Endothelial cell of umbilical vein (primary cell): ENCODE measurements at regions not wholly inside any gene's neighbourhood (a gene's known extent, or its start where the extent isn't known, plus 50 kb on each side); places are given as distances from the start of the nearest gene placed in this dataset.

ENCODE experiments used
- BruUV-seq: library from RNA; stranded (reverse); fragments of 400-500 nt; replicated peaks from 2 replicates; lab custom pipeline; 2021; lab: Mats Ljungman, UMichigan
- CTCF ChIA-PET: fragments of 300-600, 350-600 bp; sonication (Branson Sonifier 250); formaldehyde crosslinking; loops from one replicate; lab custom pipeline; 2021; ENCODE audit warnings: antibody characterized with exemption, inconsistent platforms; lab: Charles Lee
- POLR2A ChIA-PET: fragments of 300-600, 350-600 bp; sonication (Branson Sonifier 250); formaldehyde crosslinking; loops from one replicate; lab custom pipeline; 2021; ENCODE audit warnings: antibody characterized with exemption, inconsistent platforms; lab: Charles Lee
- DNase-seq: peaks from one replicate; pipeline ENCODE4 v3.0.0-alpha.2; 2011; ENCODE audit warnings: low read depth, low spot score
- FAIRE-seq: peaks from 2 replicates; lab custom pipeline; 2011; peaks lifted over from hg19 to GRCh38; lab: Jason Lieb, UNC
- H2AFZ ChIP-seq: 2 replicates; pipeline ENCODE4 v1.6.0; 2012; ENCODE audit warnings: low read depth, low read length, control low read depth, inconsistent platforms
- H3K27ac ChIP-seq: 2 replicates; pipeline ENCODE4 v1.5.1; 2011; ENCODE audit warnings: low read depth, mild to moderate bottlenecking, control low read depth, low read length, moderate library complexity; ENCODE audit not compliant: insufficient read depth
- H3K27me3 ChIP-seq, 2 experiments: 2 replicates each; pipeline versions ENCODE4 v1.6.0 to v1.6.1; 2011; ENCODE audit warnings: low read length in 2 of 2, mixed read lengths in 1 of 2; ENCODE audit not compliant: control insufficient read depth in 2 of 2, insufficient read depth in 2 of 2
- H3K36me3 ChIP-seq, 2 experiments: 2 replicates in 1 of 2; 3 replicates in 1 of 2; pipeline ENCODE4 v1.5.1; 2011; ENCODE audit warnings: low read length in 2 of 2, mild to moderate bottlenecking in 1 of 2, moderate library complexity in 1 of 2; ENCODE audit not compliant: control insufficient read depth in 2 of 2, insufficient read depth in 2 of 2; ENCODE audit errors: extremely low read depth in 1 of 2
- H3K4me1 ChIP-seq: 3 replicates; pipeline ENCODE4 v1.5.1; 2011; ENCODE audit warnings: mild to moderate bottlenecking, low read length; ENCODE audit not compliant: control insufficient read depth, insufficient read depth; ENCODE audit errors: extremely low read depth
- H3K4me2 ChIP-seq: 2 replicates; pipeline ENCODE4 v1.6.1; 2011; ENCODE audit warnings: low read length, control low read depth, mixed read lengths; ENCODE audit not compliant: insufficient read depth
- H3K4me3 ChIP-seq, 3 experiments: fragments of 200-600 bp in 1 of 3; sonication (generic), shearing (Covaris generic) in 1 of 3; replicated peaks in 1 of 3; 2 replicates each; pipeline ENCODE4 v1.5.1; 2011 to 2016; ENCODE audit warnings: control low read depth in 3 of 3, low read length in 3 of 3, mild to moderate bottlenecking in 2 of 3, inconsistent platforms in 1 of 3, low read depth in 1 of 3, moderate library complexity in 1 of 3; ENCODE audit not compliant: insufficient read depth in 1 of 3
- H3K79me2 ChIP-seq: 2 replicates; pipeline ENCODE4 v1.6.0; 2012; ENCODE audit warnings: low read length, inconsistent platforms; ENCODE audit not compliant: control insufficient read depth, insufficient read depth
- H3K9ac ChIP-seq: replicated peaks from 2 replicates; pipeline ENCODE3; 2011; ENCODE audit warnings: low read length, control low read depth; ENCODE audit not compliant: insufficient read depth; ENCODE audit errors: extremely low read depth
- H3K9me1 ChIP-seq: replicated peaks from 3 replicates; pipeline ENCODE4 v1.6.0; 2011; ENCODE audit warnings: mild to moderate bottlenecking, low read length; ENCODE audit not compliant: control insufficient read depth, insufficient read depth; ENCODE audit errors: extremely low read depth
- H3K9me3 ChIP-seq: replicated peaks from 2 replicates; pipeline ENCODE4 v1.5.1; 2012; ENCODE audit warnings: low read length, inconsistent platforms; ENCODE audit not compliant: control insufficient read depth, insufficient read depth
- H4K20me1 ChIP-seq: replicated peaks from 2 replicates; pipeline ENCODE3; 2011; ENCODE audit warnings: mild to moderate bottlenecking, low read length; ENCODE audit not compliant: control insufficient read depth, insufficient read depth; ENCODE audit errors: extremely low read depth
- CTCF ChIP-seq, 2 donors: IDR thresholded peaks; 1 replicate in 1 of 2; 2 replicates in 1 of 2; pipeline ENCODE4 v1.5.1; 2011; ENCODE audit warnings: low read length in 2 of 2, mild to moderate bottlenecking in 2 of 2, moderate library complexity in 2 of 2, control low read depth in 1 of 2, inconsistent platforms in 1 of 2, low read depth in 1 of 2; ENCODE audit not compliant: insufficient read depth in 1 of 2; ENCODE audit errors: extremely low read depth in 1 of 2
- EZH2 ChIP-seq: IDR thresholded peaks from 2 replicates; pipeline ENCODE4 v1.6.1; 2012; ENCODE audit warnings: borderline replicate concordance, low read depth, mild to moderate bottlenecking, moderate library complexity, low read length, inconsistent platforms; ENCODE audit not compliant: severe bottlenecking
- FOS ChIP-seq: IDR thresholded peaks from 2 replicates; pipeline ENCODE4 v1.6.1; 2011; ENCODE audit warnings: mild to moderate bottlenecking, low read length, moderate library complexity, borderline replicate concordance; ENCODE audit not compliant: insufficient read depth
- GATA2 ChIP-seq: IDR thresholded peaks from 2 replicates; pipeline ENCODE4 v1.7.0; 2011; ENCODE audit warnings: low read depth, mild to moderate bottlenecking, moderate library complexity, mixed read lengths, low read length; ENCODE audit not compliant: insufficient read length, insufficient read depth
- JUN ChIP-seq: IDR thresholded peaks from 2 replicates; pipeline ENCODE4 v1.6.1; 2011; ENCODE audit warnings: borderline replicate concordance, low read depth; ENCODE audit not compliant: insufficient read length, insufficient read depth
- MAX ChIP-seq: IDR thresholded peaks from 2 replicates; pipeline ENCODE4 v1.6.1; 2011; ENCODE audit not compliant: insufficient read depth, insufficient read length
- MYC ChIP-seq: IDR thresholded peaks from one replicate; pipeline ENCODE4 v1.6.1; 2011; ENCODE audit warnings: mild to moderate bottlenecking, low read depth, low read length
- POLR2A ChIP-seq: IDR thresholded peaks from 2 replicates; pipeline ENCODE4 v1.6.1; 2012; ENCODE audit warnings: low read depth, mild to moderate bottlenecking, control low read depth, low read length
- POLR2AphosphoS5 ChIP-seq: IDR thresholded peaks from 2 replicates; pipeline ENCODE4 v1.6.1; 2012; ENCODE audit warnings: low read depth, mild to moderate bottlenecking, control low read depth, low read length, moderate library complexity; ENCODE audit not compliant: insufficient read depth
- dilution Hi-C: fragments of 300-500 bp; cut with MboI; formaldehyde crosslinking; loops from one replicate; pipeline ENCODE4 v1.15.0; 2019; ENCODE audit warnings: low sequenced_read_pairs; ENCODE audit not compliant: extremely low pct_ligation_motif_present
- intact Hi-C: fragments of 100-400 bp; cut with micrococcal nuclease; formaldehyde crosslinking; loops from one replicate; pipeline ENCODE4 v1.10.0; 2022

DNA sequence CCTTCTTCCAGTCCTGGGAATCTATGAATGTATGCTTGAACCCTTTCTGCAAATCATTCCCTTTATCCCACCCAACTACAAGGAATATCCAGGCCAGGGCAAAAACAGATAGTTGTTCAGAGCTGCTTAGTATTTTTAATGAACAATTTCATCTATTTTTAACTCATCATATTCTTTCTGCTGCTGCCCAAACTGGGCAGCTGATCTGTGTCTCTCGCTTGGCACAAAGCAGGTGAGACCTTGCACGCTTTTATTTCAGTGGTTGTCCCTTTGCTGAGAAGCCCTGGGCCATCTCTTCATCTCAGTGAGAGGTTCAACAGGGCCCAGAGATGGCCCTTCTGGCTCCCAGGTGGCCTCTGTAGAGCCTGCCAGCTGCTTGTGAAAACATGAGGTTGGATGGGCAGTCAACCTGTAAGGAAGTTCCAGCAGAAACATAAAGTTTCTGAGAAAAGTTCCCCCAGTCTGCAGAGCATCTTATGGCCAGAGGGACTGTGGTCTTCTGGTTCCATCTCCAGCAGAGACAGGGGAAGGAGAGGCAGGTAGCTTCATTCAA, 57.5 kb downstream of the MYCN start:
- Histone ChIP-seq H3K4me1 (no peaks in the 10 kb centered on the region), H2AFZ (no peak overlapping the region), H3K36me3 (no peaks in the 10 kb centered on the region), H3K9ac (no peak overlapping the region), H3K27me3 (no peaks in the 10 kb centered on the region), H3K4me2 (no peak overlapping the region), H3K79me2 (no peaks in the 10 kb centered on the region), H4K20me1 (no peaks in the 10 kb centered on the region), H3K9me1 (no peaks in the 10 kb centered on the region), H3K4me3 (no peak overlapping the region), H3K27ac (no peak overlapping the region), H3K9me3 (no peaks in the 10 kb centered on the region)
- BruUV-seq = no TSS peak
- intact Hi-C loops (no loop called here), dilution Hi-C loops (no loop called here)
- TF ChIP-seq JUN (no peak), POLR2AphosphoS5 (no peak), POLR2A (no peak), GATA2 (no peak), MAX (no peak), FOS (no peak), MYC (no peak), CTCF (IDR thresholded peaks at IDR 0.05; ENCODE audit: extremely low read depth in 1 of 2, insufficient read depth in 1 of 2, low read depth in 1 of 2, low read length in 2 of 2) (no peak), EZH2 (no peak)
- FAIRE-seq (no peak), DNase-seq (no peak)
- CTCF ChIA-PET = no interaction called here
- POLR2A ChIA-PET = no interaction called here
